Activated CD8-positive, alpha-beta memory T cell treated with anti-CD3 and anti-CD28 coated beads, Interleukin-2, amount 50 U/mL, for 4 hours (primary cell): ENCODE measurements at regions not wholly inside any gene's neighbourhood (a gene's known extent, or its start where the extent isn't known, plus 50 kb on each side); places are given as distances from the start of the nearest gene placed in this dataset.

Source experiments
- DNase-seq: peaks from one replicate; pipeline ENCODE4 v3.0.0-alpha.2; 2020

DNA sequence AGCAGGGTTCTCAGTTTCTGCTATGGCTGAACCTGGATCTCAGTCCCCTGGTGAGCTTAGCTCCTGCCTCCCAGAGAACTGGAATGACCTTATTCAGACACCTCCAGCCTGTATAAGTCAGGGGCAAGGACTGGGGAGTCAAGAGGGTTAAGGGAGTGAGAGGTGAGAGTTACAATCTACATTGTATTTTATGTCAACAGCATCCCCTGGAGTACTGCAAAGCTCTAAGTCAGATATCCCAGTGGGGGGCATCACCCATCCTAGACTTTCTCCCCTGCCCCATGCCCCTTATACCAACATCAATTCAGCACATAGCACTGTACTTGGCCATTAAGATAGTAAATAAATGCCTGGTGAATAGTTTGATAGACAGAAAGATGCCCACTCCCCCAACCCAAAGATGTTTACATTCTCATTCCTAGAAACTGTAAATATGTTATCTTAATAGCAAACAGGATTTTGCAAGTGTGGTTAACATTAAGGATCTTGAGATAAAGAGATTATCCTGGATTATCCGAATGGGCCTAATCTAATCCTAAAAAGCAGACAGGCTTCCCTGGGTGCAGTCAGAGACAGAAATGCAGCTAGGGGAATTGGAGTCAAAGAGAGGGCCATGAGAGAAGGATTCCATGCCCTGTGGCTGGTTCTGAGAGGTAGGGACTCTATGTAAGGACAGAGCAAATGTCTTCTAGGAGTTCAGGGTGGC is 132.3 kb upstream of the RASGRP1 start:
- no peak for DNase-seq

- no peak for DNase-seq
These were observed 133.6 kb upstream of the RASGRP1 start for GRCh38 chr15:38698254-38698653.

GRCh38 chr15:38699633-38700230 is 135.1 kb upstream of the RASGRP1 start:
- peak; percentile 68 for DNase-seq

GRCh38 chr15:38701149-38701548 is 136.5 kb upstream of the RASGRP1 start:
- DNase-seq: no peak

DNA sequence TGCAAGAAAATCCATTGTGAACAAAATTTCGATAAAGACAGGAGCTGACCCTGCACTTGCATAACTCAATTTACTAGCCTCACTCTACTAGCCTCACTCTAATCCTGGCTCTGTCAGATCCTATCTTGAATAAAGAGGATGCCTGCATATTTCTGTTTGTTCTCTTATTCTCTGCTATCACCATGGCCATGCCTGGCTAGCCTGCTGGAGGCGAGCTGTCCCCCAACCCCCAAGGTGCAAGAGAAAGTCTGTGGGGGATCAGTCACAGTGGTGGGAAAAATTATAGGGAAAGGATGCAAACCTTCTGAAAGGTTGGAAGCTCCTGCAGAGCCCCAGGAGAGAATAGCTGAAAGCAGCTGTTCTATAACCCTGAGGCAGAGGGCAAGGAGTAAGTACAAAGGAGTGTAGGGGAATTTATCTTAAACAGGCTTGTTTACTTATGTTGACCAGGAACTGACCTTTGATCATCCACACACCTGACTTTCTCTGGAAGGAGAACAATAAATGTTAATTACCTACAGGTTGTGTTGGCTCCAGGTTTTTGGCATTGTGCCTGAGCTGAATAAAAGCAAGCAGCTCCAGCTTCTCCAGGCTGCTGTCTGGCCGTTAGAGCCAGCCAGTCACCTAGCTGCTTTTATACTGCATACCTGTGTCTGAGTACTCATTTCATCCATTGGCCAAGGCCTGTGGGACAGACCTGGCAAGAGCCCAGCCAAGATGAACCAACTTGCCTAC is 137.7 kb upstream of the RASGRP1 start:
- DNase-seq: no peak

GRCh38 chr15:38705436-38706219 is 141.0 kb upstream of the RASGRP1 start:
- DNase-seq: no peak

DNA sequence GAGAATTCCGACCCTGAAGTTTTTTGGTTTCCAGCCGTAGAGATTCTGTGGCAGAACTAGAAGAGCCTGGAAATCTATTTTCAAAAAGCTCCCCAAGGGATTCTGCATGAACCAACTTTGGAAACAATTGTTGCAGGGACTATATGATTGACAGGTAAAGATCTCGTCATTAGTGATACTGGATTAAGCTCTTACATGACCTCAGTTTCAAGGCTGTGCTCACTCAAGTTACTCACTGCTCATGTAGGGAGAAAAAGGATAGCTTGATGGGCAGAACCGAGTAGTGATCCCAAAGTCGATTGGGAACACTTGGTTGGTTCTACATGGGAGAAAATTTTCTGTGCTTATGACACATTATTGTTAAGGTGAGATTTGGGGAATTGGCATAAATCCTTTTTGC is 142.3 kb upstream of the RASGRP1 start:
- DNase-seq: no peak

- DNase-seq: no peak
These were observed 143.4 kb upstream of the RASGRP1 start for GRCh38 chr15:38707802-38708671.

DNA sequence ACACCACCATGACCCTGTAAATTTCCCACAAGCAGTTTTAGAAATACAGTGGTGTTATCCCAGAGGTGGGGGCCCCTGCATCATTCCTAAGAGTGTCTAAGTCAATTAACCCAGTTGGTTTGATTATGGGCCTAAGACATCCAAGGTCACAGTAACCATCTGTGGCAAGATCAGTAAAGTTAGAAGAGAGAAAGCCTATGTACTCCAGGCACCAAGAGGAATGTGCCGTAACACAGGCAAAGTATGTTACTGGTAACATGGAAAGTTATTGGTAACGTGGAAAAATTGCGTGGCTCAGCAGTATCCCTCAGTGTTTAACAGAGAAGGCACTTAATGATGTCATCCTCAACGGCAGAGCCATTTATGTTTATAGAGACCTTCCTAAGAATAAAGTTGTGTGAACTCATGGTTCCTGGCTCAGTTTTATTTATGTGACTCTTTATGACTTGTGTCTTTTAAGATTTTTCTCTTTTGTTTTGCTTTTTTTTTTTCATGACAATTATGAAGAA is 144.1 kb upstream of the RASGRP1 start:
- no peak for DNase-seq

- no peak for DNase-seq
These were observed 144.6 kb upstream of the RASGRP1 start for GRCh38 chr15:38709196-38709595.

GRCh38 chr15:38714309-38715072 is 149.9 kb upstream of the RASGRP1 start:
- no peak for DNase-seq

- DNase-seq: no peak
These were observed 156.4 kb upstream of the RASGRP1 start for GRCh38 chr15:38720893-38721567.

DNA sequence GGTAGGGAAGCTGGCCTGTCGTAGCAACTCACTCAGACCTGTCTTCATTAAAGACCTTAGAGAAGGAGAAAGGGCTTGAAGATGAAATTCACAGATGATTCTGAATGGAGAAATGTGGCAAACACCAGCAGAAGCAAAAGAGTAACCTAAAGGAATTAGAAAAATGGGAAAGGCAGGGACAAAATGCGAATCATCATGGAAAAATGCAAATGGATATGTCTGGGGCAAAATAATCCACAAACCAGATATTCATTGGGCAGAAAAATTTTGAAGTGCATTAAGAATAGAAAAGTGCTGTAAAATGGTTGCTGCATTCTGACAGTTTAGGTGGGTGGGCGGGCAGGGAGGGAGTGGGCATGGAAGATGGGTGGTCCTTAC is 156.9 kb upstream of the RASGRP1 start:
- no peak for DNase-seq

- no peak for DNase-seq
These were observed 157.6 kb upstream of the RASGRP1 start for GRCh38 chr15:38722236-38722635.

GRCh38 chr15:38724827-38725226 is 160.2 kb upstream of the RASGRP1 start:
- DNase-seq: no peak

- no peak for DNase-seq
These were observed 161.6 kb upstream of the RASGRP1 start for GRCh38 chr15:38726187-38726586.

DNA sequence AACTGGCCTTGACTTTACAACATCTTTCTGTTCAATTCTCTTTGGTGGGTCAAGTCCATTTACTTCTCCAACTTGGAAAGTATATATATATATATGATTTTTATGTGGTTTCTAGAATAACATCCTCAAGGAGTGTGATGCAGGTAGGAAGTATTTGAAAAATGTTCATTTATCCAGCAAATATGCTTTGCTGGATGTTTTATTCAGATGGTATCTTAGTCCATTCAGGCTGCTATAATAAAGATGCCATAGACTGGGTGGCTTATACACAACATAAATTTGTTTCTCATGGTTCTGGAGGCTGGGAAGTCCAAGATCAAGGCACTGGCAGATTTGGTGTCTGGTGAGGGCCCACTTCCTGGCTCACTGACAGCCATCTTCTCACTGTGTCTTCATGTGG is 168.7 kb upstream of the RASGRP1 start:
- no peak for DNase-seq

- no peak for DNase-seq
These were observed 175.6 kb upstream of the RASGRP1 start for GRCh38 chr15:38740206-38740605.

DNA sequence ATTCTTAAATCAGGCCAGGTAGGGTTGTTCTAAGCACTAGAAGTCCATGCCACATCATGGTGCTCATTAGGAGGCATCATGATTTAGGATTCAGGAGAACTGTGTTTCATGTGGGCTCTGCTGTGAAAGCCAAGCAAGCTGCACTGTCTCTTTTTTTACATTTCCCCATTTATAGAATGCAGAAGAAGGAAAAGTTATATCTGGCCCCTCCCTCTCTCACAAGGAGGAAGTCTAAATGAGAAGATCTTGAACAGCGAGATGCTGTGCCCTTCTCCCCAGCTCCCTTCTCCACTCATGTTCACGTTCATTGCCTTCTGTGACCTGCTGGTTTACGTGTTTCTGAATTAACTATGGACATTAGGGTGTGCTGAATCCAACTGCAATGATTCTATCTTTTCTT is 178.5 kb upstream of the RASGRP1 start:
- no peak for DNase-seq

DNA sequence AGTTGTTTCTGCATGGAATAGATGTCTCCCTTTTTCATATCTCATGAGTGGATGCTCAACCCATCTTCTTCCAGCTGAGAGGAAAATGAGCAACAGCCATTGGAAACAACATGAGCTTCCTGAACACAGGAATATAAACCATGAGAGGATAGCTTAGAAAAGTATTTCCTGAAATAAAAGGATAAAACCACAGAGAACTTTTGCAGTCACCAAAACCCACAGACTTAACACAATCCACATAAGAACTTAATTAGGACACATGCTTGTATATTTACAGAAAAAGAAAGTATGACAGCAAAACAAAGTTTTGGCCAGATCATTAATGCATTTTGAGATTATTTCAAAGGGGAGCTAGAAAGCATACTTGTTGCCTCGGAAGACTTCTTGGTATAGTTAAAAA is 180.5 kb upstream of the RASGRP1 start:
- DNase-seq: no peak

GRCh38 chr15:38745626-38746025 is 181.0 kb upstream of the RASGRP1 start:
- DNase-seq: no peak
